RKO (cell line): ENCODE measurements at regions not wholly inside any gene's neighbourhood (a gene's known extent, or its start where the extent isn't known, plus 50 kb on each side); places are given as distances from the start of the nearest gene placed in this dataset.

Experiments
- DNase-seq: peaks from one replicate; pipeline ENCODE4 v3.0.0-alpha.2; 2016; ENCODE audit warnings: low spot score

DNA sequence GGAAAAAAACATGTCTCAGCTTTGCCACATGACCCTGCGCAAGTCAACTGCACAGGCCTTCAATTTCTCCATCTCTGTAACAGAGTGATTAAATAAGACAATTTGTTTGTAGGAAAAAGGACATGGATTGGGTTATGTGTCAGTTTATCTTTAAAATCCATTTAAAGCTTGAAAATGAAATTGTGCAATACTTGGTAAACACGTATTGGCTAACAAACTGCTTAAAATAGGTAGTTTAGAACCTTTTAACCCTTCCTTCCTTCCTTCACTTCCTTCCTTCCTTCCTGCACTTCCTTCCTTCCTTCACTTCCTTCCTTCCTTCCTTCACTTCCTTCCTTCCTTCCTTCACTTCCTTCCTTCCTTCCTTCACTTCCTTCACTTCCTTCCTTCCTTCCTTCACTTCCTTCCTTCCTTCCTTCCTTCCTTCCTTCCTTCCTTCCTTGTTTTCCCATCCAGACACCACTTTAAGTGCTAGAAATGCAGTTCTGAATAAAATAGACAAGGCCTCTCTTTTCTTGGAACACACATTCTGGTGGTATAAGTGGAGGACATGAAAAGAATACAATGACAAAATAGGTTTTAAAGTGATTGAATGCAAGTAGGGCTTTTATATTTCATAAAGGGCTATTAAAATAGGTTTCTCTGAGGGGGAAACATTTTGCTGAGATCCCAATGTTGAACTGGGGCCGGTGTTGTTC lies 130.2 kb upstream of the TP63 start:
- no peak for DNase-seq

DNA sequence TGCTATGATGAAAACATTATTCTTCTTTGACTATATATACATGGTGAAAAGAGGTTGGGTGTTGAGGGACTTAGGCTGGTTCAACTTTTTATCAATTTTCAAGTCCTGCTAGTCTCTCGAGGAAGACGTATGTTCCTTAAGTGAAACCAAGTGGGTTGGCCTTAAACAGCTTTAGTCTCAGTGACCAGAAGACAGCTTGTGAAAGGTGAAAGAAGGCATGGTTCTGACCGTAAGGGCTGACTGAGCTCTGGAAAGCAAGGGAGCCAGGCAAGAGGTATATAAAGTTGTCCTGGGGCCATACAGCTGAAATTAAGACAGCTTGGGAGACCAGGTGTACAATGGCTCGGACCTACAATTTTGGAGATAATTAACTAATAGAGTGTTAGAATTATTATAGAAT lies 128.9 kb upstream of the TP63 start:
- no peak for DNase-seq

DNA sequence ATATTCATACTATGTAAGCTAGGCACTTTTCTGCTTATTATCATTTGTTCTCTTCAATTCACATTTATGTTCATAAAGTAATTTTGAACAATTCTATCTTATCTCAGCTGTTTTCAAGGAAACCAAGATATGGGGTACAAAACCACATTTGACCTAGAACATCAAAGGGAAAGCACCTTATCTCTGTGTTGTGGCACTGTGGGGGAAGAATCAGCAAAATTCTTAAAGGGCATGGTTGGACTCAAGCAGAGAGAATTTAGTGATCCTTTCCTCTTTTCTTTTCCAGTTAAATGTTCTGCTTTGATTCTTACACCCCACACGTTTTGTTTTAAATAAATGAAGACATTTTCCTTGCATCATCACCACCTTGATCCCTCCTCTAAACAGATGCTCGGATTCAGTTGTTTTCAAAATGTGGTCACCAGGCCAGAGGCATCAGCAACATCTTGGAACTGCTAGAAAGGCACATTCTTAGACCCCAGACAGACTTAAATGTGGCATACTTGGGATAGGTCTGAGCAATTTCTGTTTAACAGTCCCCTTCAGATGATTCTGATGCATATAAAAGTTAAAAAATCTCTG lies 128.4 kb upstream of the TP63 start:
- DNase-seq, result no peak

DNA sequence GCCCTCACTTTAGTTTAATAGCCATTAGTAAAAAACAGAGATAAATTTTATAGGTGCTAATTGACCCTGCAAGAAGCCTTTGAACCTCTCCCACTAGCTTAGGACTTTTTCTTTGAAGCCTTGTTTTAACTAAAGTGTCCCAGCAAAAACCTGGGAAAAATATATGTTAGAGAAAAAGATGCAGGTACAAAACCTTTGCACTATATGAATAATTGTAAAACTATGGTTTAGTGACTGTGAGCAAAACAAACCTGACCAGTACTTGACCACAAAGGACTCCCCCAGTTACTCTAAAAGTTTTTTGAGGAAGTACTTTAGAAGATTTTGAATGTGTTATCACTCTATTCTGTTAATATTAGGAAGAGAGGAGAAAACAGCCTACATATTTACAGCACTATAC lies 123.3 kb upstream of the TP63 start:
- no peak for DNase-seq

DNA sequence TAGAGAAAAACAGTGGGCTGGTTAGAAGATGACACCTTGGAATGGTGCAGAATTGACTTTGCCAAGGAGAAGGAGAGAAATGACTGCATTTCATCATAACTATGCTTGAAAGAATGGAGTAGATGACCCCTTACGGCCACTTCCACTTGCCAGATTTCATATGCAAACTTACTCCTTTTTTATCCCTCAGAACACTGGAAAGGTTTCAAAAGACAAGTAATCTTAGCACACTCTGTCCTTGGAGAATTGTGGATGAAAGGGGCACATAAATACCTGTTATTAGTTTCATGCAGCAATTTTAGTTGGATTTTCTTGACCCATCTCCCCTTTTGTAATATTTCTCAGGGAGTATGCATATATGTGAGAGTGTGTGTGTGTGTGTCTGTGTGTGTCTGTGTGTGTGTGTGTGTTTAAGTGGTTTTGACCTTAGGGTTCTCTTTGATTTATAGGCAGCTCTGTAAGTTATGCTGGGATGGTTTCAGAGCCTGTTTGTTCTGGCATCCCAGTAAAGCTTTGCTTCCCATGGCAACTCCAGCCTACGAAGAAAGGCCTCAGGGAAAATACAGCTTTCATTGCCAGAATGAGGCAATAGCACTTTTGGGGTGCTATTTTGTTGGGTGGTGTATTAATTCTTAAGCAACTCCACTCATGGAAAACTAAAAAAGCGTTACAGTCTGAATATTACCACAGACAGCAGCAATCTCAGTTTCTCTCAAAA lies 122.2 kb upstream of the TP63 start:
- DNase-seq, result no peak

DNA sequence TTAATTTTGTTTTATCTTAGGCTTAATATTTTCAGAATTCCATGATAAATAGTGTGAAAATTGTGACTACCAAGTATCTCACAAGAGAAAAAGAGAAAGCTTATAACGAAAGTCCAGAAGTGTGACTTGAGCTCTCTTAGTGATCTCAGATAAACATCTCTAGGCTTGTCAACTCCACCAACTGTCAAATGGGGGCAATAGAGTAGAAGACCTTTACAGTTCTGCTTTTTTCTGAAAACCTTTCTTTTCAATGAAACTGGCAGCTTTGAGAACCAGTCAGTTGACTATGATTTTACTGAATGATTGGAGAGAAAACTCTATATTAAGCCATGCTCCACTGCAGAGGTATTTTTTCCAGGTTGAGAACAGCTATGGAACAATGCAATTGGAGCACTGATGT lies 119.2 kb upstream of the TP63 start:
- no peak for DNase-seq

DNA sequence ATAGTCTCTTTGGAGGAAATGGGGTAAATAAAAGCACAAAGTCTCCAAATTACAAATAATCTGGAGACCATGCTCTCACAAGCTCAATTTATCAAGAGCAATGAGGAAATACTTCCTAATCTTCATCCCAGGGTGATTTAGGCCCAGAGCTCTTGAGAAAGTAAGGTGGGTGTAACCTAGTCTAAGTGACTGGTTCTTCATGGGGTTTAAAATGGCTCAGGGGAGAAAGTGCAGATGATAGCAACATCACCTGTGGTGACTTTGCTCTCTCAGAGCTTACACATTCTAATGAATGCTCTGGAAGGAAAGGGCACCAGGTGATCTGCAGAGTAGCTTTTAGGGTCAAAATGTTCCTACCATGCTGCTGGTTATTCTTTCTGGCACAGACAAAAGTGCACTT lies 118.4 kb upstream of the TP63 start:
- no peak for DNase-seq

DNA sequence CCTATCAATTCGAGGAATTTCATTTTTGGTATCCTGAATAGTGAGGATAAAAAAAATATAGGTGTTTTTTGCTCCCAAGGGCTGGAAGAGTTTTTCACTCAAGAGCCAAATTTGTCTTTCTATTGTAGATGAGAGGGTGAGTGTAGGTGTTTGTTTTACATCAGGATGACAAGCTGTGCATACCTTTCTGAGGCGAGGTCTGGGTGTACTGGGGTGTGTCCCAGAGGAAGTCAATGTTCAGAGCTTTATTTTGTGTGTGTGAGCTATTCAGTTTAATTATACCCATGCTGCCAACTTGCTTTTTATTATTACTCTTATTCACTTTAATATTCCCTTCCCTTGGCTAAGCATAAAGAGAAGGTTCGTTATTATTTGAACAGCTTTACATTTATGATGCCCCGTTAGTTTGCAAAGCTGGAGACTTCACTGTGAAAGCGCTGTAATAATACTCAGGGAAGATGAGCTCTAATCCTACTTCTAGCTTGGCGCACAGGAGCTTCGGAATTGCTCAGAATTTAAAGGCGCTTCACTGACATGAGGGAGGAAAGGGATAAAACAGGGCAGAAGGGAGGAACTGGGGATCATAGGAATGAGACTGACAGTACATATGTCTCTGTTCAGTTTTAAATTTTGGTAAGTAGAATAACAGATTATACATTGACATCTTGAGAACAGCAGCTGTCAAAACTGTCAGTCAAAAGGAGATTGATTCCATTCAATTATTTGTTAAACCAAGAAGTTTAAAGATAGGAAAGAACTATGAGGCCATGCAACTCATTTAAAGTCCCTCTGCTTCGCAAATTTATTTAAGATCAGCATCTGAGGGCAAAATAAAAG lies 117.7 kb upstream of the TP63 start:
- DNase-seq, result no peak

DNA sequence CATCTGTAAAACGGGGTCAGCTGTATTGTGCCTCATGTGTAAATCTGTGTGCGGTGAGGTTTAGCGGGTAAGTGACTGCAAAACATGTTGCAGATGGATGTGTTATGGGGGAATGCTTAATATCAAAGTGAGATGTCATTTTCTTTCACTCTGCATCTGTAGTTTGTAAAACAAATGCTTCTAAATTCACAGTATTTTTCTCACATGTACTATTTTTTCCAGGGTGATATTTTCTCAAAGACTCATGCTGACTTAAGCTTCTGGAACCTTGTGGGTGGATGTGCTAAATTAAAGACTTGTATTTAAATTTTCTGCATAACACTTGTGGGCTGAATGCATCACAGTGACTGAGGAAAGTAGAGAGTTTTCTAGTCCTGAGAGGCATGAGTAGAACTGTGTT lies 115.2 kb upstream of the TP63 start:
- no peak for DNase-seq

DNA sequence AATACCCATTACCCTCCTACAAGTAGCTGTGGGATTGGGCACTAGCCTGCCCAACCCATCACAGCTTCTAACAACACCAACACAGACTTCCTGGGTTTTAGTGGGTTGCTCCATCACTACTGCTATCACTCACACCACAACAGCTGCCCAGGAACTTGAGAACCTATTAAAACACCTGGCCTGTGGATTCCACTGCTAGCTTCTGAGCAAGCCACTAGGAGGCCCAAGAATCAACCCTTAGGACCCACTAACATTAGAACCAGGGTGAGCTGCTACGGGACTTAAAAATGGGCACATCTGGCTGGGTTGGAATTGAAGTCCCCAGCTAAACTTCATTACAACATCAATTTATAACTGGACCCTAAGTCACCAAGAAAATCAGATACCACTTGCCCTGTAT lies 113.2 kb upstream of the TP63 start:
- no peak for DNase-seq

DNA sequence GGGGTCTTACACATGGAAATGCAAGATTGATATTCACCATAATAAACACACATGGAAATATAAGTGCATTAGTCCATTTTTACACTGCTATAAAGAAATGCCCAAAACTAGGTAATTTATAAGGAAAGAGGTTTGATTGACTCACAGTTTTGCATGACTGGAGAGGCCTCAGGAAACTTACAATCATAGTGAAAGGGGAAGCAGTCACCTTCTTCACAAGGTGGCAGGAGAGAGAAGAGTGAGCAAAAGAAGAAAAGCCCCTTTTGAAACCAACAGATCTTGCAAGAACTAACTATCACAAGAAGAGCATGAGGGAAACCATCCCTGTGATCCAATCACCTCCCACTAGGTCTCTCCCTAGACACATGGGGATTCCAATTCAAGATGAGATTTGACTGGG lies 111.7 kb upstream of the TP63 start:
- DNase-seq, result no peak

DNA sequence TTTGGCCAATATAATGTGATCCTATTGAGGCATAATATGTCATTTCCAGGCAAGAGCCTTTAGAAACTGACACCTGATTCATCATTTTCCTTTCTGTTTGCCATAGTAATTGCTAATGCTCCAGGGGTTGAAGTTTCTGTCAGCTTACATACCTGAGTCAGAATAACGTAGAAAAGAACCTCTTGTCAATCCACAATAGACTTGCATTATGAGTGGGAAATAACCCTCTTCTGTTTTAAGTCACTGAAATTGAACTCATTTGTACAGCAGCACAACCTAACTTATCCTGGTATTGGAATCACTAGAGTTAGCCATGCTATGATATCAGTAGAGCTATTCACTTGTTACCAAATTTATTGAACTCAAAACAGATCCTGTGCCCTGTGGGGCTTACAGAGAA lies 101.7 kb upstream of the TP63 start:
- DNase-seq, result no peak

DNA sequence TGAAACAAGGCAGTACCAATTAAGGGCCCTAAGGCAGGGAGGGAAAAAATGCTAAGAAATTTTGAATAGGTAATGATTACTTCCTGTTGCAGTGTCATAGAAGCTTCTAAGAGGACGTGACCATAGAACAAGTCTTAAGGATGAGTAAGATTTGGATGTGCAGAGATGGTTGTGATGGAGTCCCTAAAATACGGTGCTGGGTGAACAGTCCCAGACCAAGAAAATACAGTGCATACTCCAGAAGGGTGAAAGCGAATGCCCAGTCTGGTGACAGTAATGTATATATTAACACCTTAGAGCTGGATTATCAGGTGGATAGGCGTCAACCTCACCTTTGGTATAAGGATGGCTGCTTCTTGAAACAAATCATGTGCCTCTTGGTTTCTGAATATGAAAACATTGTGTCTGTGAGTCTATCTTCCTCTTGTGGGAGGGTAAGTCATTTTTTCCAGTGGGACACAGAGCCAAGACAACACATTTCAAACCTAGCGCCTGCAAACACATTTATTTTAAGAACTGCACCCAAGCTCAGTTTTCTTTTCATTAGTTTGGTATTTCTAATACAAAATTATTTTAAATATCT lies 101.2 kb upstream of the TP63 start:
- no peak for DNase-seq

DNA sequence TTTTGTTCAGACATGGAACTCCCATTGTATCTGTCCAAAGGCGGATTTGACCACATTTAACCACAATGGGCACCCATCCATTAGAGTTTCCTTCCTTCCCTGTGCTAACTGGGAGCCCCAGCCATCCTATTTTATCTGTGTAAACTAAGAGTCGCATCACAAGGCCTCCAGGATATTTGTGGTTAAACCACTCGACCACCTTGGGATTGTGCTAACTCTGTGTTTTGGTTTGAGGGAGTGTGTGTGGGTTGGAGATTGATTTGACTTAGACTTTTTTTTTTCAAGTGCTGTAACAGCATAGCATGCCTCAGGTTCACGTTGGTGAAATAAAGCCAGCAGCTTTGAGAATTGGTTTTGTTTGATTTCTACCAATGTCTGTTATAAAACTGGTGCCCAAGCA lies 100.4 kb upstream of the TP63 start:
- no peak for DNase-seq

DNA sequence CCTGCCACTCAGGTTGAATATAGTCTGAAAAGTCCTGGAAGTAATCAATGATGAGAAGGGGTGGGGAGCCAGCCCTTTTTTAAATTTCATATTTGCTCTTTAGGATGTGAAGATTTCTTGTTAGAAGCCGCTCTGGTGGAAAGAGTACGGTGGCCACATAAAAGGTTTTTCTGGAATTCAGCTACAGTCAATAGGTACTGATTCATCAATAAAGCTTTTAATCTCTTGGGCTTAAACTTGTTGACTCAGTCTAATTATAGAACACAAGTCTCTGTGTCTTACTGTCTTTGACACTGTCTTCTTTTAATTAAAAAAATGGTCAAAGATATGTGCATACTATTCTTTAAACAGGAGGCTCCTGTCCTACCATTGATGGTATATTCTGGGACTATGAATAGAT lies 99.9 kb upstream of the TP63 start:
- no peak for DNase-seq

DNA sequence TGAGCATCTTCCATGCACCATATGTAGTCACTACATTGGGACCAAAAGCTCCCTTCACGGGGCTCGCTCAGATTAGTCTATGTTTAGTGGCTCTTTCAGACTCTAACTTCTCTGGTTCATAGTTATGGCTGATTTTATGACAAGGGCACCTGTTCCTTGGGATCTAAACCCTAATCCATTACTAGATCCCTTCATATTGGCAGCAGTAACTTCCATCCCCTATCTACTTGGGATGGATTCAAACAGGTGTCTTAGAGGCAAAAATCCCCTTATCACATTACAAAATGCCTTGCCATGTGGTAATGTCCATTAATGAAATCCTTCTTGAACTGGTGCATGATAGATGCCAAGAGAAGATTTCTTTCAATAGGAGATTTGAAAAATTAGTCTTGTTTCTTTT lies 96.7 kb upstream of the TP63 start:
- DNase-seq, result no peak

DNA sequence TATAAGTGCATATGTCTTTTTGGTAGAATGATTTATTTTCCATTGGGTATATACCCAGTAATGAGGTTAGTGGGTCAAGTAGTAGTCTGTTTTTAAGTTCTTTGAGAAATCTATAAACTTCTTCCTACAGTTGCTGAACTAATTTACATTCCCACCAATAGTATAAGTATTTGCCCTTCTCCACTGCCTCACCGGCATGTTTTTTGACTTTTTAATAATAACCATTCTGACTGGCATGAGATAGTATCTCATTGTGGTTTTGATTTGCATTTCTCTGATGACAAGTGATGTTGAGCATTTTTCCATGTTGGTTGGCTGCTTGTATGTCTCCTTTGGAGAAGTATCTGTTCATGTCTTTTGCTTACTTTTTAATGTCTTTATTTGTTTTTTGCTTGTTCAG lies 94.1 kb upstream of the TP63 start:
- no peak for DNase-seq

DNA sequence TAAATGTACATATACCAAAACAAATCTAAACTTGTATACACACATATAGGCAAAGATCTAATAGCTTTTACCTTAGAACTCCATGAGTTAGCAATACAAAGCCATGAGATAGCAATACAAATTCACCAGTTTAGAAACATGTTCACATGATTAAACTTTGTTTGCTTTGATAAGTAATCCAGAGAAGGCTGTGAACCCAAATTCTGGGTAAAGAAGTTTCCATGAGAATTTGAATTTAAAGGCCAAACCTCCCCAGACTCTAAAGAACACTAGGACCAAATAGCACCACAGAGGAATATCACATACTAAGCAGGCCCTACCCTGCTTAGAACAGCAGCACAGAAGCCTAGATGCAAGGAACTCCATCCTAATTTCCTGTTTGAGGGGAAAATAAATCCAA lies 83.7 kb upstream of the TP63 start:
- no peak for DNase-seq

DNA sequence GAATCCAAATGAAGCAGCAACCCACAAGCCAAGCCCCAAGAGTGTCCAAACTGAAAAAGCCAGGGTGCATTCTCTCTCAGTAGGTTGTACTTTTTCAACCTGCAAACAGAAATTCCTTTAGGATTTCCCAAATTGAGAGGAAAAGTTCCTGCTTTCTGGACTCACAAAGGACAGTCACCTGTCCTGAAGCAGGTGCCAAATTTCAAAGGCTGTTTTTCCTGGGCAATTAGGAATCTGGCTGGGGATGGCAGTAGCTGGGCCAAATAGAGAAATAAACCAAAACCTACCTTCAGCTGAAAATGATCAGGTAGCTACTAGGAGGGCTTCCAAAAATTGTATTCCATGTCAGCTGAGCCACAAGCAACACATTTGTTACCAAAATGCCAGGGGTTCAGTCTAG lies 83.1 kb upstream of the TP63 start:
- no peak for DNase-seq

DNA sequence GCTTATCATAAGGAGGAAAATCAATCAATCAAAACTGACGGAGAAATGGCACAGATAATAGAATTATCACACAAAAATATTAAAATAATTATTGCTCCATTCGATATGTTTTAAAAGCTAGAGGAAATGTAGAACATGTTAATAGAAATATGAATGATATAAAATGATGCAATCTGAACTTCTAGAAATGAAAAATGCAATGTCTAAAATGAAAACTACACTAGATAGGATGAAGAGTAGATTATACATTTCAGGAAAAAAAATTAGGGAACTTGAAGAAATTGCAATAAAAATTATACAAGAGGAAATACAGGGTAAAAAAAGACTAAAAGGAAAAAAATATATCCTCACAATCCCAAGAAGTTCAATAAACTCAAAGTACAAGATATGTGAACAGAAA lies 80.2 kb upstream of the TP63 start:
- no peak for DNase-seq

DNA sequence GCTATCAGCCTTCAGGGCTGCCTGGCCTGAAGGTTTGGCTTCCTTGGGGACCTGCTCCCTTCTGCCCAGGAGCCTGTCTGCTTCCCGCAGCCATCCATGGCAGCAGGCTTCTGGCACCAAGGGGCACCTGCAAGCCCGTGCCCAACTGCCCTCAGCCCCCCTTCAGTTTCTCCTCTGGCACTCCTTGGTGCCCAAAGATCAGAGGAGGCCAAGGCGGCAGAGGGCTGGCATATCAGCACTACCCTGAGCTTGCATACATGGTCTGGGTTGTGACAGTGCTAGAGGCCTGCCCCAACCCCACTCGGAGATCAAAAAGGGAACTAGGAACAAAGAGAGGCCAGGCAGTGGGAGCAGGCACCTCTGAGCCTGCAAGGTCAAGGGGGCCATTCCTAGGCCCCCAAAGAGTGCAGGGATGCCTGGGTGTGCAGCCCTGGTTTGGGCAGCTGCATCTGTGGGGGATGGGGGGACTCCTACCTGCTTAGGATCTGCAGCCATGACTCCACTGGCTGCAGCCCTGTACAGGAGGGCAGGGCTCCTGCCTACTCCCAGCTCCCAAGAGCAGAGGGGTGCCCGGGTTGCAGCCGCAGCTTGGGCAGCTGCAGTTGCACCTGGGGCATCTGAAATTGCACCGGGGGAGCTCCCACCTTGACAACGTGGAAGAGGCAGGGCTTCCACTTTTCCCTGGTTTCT lies 76.2 kb upstream of the TP63 start:
- no peak for DNase-seq

DNA sequence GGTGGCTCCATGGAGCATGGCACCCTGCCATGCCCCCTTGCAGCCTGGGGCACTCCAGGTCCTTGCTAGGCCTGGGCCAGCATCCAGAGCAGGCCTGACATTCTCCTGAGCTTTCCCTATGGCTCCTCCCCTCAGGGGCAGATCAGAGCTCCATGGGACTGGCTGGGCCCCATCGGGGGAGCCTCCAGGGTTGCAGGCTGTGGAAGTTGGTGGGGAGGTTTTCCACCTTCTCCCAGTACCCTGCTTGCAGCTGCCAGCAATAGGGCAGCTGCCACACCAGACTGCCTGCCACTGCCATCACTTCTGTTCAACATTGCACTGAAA lies 75.7 kb upstream of the TP63 start:
- DNase-seq, result no peak
